SKM-1 (cell line): ENCODE measurements at regions not wholly inside any gene's neighbourhood (a gene's known extent, or its start where the extent isn't known, plus 50 kb on each side); places are given as distances from the start of the nearest gene placed in this dataset.

ENCODE experiments used
- DNase-seq: peaks from one replicate; lab custom pipeline; 2025; ENCODE audit not compliant: unreplicated experiment; lab: John Stamatoyannopoulos, UW

DNA sequence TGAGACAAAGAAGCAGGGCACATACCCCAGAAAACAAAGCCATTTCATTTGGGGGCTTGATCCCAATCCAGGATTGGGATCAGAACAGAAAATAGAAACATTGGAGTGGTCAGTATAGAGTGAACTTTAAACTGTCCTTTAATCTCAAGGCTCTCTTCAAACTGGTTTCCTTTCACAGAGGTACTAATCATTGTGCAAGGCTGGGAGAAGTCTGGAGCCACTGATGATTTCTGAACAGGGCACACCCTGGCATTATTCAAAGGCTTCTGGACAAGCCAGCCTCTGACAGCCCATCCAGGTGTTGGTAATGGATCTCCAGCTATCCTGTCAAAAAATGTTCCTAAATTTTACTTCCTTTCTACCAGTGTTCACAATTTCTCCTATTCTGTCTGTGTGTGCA lies 244.5 kb downstream of the DDX3Y start:
- DNase-seq, result no peak

- DNase-seq, result peak; percentile 1
These were observed 263.0 kb downstream of the DDX3Y start for GRCh38 chrY:13167698-13168097.

GRCh38 chrY:13168257-13168656 lies 263.6 kb downstream of the DDX3Y start:
- no peak for DNase-seq
